Keratinocyte (primary cell): ENCODE measurements at regions not wholly inside any gene's neighbourhood (a gene's known extent, or its start where the extent isn't known, plus 50 kb on each side); places are given as distances from the start of the nearest gene placed in this dataset.

Experiments used
- DNase-seq: peaks from one replicate; pipeline ENCODE4 v3.0.0-alpha.2; 2011; ENCODE audit warnings: low read depth, missing footprints, low spot score
- FAIRE-seq: peaks from 2 replicates; lab custom pipeline; 2011; peaks lifted over from hg19 to GRCh38; lab: Jason Lieb, UNC
- H2AFZ ChIP-seq: 2 replicates; pipeline ENCODE4 v1.6.0; 2012; ENCODE audit warnings: low read length, control low read depth, inconsistent platforms; ENCODE audit not compliant: control insufficient read depth
- H3K27ac ChIP-seq: 2 replicates; pipeline ENCODE4 v1.5.1; 2011; ENCODE audit warnings: low read length; ENCODE audit not compliant: control insufficient read depth, insufficient read depth
- H3K27me3 ChIP-seq: 3 replicates; pipeline ENCODE4 v1.6.0; 2011; ENCODE audit warnings: low read length; ENCODE audit not compliant: control insufficient read depth, insufficient read depth; ENCODE audit errors: extremely low read depth
- H3K36me3 ChIP-seq, 2 experiments: 2 replicates in 1 of 2; 3 replicates in 1 of 2; pipeline ENCODE4 v1.5.1; 2011; ENCODE audit warnings: low read length in 2 of 2, mild to moderate bottlenecking in 1 of 2; ENCODE audit not compliant: control insufficient read depth in 2 of 2, insufficient read depth in 2 of 2; ENCODE audit errors: extremely low read depth in 1 of 2
- H3K4me1 ChIP-seq: 3 replicates; pipeline ENCODE4 v1.5.1; 2011; ENCODE audit warnings: low read length; ENCODE audit not compliant: control insufficient read depth, insufficient read depth; ENCODE audit errors: extremely low read depth
- H3K4me2 ChIP-seq: 3 replicates; pipeline ENCODE4 v1.6.0; 2011; ENCODE audit warnings: low read depth, low read length; ENCODE audit not compliant: control insufficient read depth, insufficient read depth; ENCODE audit errors: extremely low read depth
- H3K4me3 ChIP-seq, 3 experiments: fragments of 200-600 bp in 1 of 3; sonication (generic) in 1 of 3; 2 replicates in 2 of 3; 3 replicates in 1 of 3; pipeline ENCODE4 v1.5.1; 2011 to 2016; ENCODE audit warnings: low read length in 3 of 3, mild to moderate bottlenecking in 3 of 3, control low read depth in 2 of 3, inconsistent platforms in 1 of 3, low read depth in 1 of 3, mixed read lengths in 1 of 3, mixed run types in 1 of 3, moderate library complexity in 1 of 3; ENCODE audit not compliant: control insufficient read depth in 2 of 3, insufficient read depth in 2 of 3; ENCODE audit errors: extremely low read depth in 1 of 3
- H3K79me2 ChIP-seq: 2 replicates; pipeline ENCODE4 v1.6.0; 2012; ENCODE audit warnings: low read length; ENCODE audit not compliant: control insufficient read depth, insufficient read depth
- H3K9ac ChIP-seq: 3 replicates; pipeline ENCODE4 v1.6.0; 2011; ENCODE audit warnings: low read length; ENCODE audit not compliant: control insufficient read depth, insufficient read depth; ENCODE audit errors: extremely low read depth
- H3K9me1 ChIP-seq: 3 replicates; pipeline ENCODE4 v1.6.0; 2011; ENCODE audit warnings: low read length; ENCODE audit not compliant: control insufficient read depth, insufficient read depth; ENCODE audit errors: extremely low read depth
- H3K9me3 ChIP-seq: 2 replicates; pipeline ENCODE4 v1.5.1; 2012; ENCODE audit warnings: low read depth, low read length; ENCODE audit not compliant: control insufficient read depth
- H4K20me1 ChIP-seq: 3 replicates; pipeline ENCODE4 v1.6.0; 2011; ENCODE audit warnings: low read length; ENCODE audit not compliant: control insufficient read depth, insufficient read depth; ENCODE audit errors: extremely low read depth
- EZH2 ChIP-seq: IDR thresholded peaks from one replicate; pipeline ENCODE4 v1.6.1; 2012; ENCODE audit warnings: inconsistent platforms, mild to moderate bottlenecking, low read length, moderate library complexity
- dilution Hi-C: fragments of 300-500 bp; cut with MboI; formaldehyde crosslinking; loops from one replicate; pipeline ENCODE4 v1.7.0; 2020; ENCODE audit warnings: low sequenced_read_pairs; ENCODE audit not compliant: extremely low pct_ligation_motif_present
- TF ChIP-seq, protein P1 (sequence below), 3 experiments: IDR thresholded peaks in 1 of 3; conservative IDR thresholded peaks in 1 of 3; optimal IDR thresholded peaks in 1 of 3; 2 replicates in 2 of 3; 3 replicates in 1 of 3; pipeline versions ENCODE3 to v1.5.1; 2011; ENCODE audit warnings: low read length in 3 of 3, mild to moderate bottlenecking in 3 of 3, moderate library complexity in 2 of 3, control low read depth in 1 of 3, inconsistent platforms in 1 of 3; ENCODE audit not compliant: insufficient read depth in 2 of 3; ENCODE audit errors: extremely low read depth in 1 of 3

DNA sequence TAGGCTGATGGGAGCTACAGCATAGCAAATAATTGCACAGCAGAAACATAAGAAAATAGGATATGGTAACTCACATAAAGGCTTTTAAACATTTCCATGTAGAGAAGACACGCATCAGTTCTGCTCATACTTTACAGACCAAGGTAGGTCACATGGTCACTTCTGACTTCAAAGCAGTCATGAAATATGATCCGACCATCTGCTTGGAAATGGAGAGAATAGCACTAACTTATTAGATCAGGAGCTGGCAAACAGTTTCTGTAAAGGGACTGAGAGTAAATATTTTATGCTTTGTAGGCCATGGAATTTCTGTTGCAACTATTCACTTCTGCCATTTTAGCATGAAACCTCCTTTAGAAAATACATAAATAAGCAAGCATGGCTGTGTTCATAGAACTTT, 936.6 kb upstream of the FANCL start:
- DNase-seq, result no peak
- Histone ChIP-seq H3K27ac (no peak overlapping the region), H3K4me1 (no peaks in the 10 kb centered on the region), H2AFZ (no peak overlapping the region), H4K20me1 (no peaks in the 10 kb centered on the region), H3K4me3 (no peak overlapping the region), H3K4me2 (no peak overlapping the region), H3K36me3 (no peaks in the 10 kb centered on the region), H3K9me1 (no peaks in the 10 kb centered on the region), H3K9ac (no peak overlapping the region), H3K27me3 (no peaks in the 10 kb centered on the region), H3K79me2 (no peaks in the 10 kb centered on the region), H3K9me3 (no peaks in the 10 kb centered on the region)
- no peak for FAIRE-seq
- dilution Hi-C loops, result no loop called here
- no peak for TF ChIP-seq EZH2
- TF ChIP-seq, protein P1, sequence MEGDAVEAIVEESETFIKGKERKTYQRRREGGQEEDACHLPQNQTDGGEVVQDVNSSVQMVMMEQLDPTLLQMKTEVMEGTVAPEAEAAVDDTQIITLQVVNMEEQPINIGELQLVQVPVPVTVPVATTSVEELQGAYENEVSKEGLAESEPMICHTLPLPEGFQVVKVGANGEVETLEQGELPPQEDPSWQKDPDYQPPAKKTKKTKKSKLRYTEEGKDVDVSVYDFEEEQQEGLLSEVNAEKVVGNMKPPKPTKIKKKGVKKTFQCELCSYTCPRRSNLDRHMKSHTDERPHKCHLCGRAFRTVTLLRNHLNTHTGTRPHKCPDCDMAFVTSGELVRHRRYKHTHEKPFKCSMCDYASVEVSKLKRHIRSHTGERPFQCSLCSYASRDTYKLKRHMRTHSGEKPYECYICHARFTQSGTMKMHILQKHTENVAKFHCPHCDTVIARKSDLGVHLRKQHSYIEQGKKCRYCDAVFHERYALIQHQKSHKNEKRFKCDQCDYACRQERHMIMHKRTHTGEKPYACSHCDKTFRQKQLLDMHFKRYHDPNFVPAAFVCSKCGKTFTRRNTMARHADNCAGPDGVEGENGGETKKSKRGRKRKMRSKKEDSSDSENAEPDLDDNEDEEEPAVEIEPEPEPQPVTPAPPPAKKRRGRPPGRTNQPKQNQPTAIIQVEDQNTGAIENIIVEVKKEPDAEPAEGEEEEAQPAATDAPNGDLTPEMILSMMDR (optimal IDR thresholded peaks at IDR 0.05 in 1 of 3, IDR thresholded peaks at IDR 0.05 in 1 of 3, conservative IDR thresholded peaks at IDR 0.05 in 1 of 3; ENCODE audit: extremely low read depth in 1 of 3, insufficient read depth in 2 of 3, low read length in 3 of 3), result no peak

DNA sequence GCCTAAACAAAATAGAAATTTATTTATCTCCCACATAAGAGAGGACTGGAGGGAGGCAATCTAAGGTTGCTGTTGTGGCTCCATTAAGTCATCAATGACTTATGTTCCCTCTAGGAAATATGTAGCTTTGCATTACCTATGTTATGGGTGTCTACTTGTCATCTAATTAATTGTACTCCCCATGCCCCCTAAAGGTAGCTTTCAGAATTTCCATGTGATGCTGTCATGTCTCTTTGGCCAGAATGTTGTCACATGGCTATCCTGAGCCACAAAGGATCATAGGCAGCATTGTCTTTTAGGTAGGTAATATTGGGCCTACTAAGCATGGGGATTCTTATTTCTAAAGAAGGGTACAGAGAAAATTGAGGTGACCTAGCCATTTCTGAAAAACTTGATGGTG, 935.6 kb upstream of the FANCL start:
- Histone ChIP-seq H3K27me3 (no peaks in the 10 kb centered on the region), H3K4me3 (no peak overlapping the region), H3K4me1 (no peaks in the 10 kb centered on the region), H3K4me2 (no peak overlapping the region), H2AFZ (no peak overlapping the region), H4K20me1 (no peaks in the 10 kb centered on the region), H3K36me3 (no peaks in the 10 kb centered on the region), H3K9me1 (no peaks in the 10 kb centered on the region), H3K27ac (no peak overlapping the region), H3K9me3 (no peaks in the 10 kb centered on the region), H3K79me2 (no peaks in the 10 kb centered on the region), H3K9ac (no peak overlapping the region)
- no peak for DNase-seq
- FAIRE-seq, result no peak
- TF ChIP-seq, protein P1 (optimal IDR thresholded peaks at IDR 0.05 in 1 of 3, IDR thresholded peaks at IDR 0.05 in 1 of 3, conservative IDR thresholded peaks at IDR 0.05 in 1 of 3; ENCODE audit: extremely low read depth in 1 of 3, insufficient read depth in 2 of 3, low read length in 3 of 3), result no peak
- TF ChIP-seq EZH2, result no peak
- dilution Hi-C loops, result no loop called here
